Stimulated activated CD4-positive, alpha-beta T cell treated with anti-CD3 and anti-CD28 coated beads, Interleukin-15, amount 100 ng/mL, for 48 hours (primary cell): ENCODE measurements at regions not wholly inside any gene's neighbourhood (a gene's known extent, or its start where the extent isn't known, plus 50 kb on each side); places are given as distances from the start of the nearest gene placed in this dataset.

Experiments
- DNase-seq, 2 donors: peaks; one replicate each; pipeline ENCODE4 v3.0.0-alpha.2; 2020; ENCODE audit warnings: low read depth in 2 of 2

- DNase-seq, result no peak
Observed at GRCh38 chr7:159263430-159263829, 118.8 kb upstream of the VIPR2 start.

- no peak for DNase-seq
Observed at GRCh38 chr7:159253657-159254056, 109.0 kb upstream of the VIPR2 start.

DNA sequence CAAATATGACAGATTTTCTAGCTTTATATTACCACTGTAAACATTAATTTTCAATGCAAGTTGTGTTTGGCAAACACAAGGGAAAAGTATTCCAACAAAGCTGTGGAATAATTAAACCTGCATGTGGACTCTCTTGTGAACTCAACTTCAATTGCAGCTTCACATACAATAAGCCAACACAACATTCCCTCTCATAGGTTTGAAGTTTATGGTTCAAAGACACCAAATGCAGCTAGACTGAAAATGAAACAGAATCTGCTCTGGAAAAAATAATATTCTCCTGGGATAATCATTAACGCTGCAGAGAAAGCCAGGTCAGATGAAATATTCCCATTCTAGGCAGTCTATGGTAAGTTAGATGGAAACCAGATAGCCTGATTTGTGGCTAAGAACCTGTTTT lies 105.8 kb upstream of the VIPR2 start:
- no peak for DNase-seq

DNA sequence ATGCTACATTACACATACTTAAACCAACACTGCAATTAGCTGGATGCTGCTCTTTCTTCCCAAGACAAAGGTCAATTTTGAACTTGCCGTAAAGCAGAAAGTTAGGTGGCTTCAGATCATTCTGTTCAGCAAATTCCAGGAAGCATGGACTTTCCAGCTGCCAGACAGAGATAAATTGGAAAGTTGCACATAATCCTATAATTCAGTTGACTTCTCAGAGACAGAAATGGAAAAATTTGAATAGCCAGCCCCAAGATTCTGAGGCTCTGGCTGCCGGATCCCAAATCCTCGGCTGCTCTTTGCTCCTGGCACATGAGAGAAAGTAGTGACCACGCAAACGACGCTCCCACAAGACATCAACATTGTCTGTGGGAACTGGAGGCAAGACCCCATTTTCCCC lies 105.0 kb upstream of the VIPR2 start:
- no peak for DNase-seq

DNA sequence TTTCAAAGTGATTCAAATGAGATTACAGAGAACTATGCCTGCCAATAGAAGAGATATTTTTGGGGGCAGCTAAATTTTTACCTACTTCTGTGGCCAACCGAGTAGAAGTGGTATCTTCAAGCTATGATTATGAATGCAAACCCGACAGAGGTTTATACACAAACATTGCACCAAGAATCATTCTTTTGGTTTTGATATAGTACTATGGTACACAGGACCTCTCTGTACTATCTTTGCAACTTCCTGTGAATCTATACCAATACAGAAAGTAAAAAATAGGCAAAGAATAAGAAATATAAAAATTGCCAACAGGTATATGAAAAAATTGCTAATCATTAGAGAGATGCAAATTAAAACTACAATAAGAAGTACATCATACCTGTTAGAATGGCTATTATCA lies 103.2 kb upstream of the VIPR2 start:
- no peak for DNase-seq

- no peak for DNase-seq
Observed at GRCh38 chr7:159246702-159247480, 102.2 kb upstream of the VIPR2 start.

GRCh38 chr7:159240962-159241361 lies 96.3 kb upstream of the VIPR2 start:
- no peak for DNase-seq

- no peak for DNase-seq
Observed at GRCh38 chr7:159239028-159239427, 94.4 kb upstream of the VIPR2 start.

GRCh38 chr7:159238541-159238940 lies 93.9 kb upstream of the VIPR2 start:
- DNase-seq, result no peak

DNA sequence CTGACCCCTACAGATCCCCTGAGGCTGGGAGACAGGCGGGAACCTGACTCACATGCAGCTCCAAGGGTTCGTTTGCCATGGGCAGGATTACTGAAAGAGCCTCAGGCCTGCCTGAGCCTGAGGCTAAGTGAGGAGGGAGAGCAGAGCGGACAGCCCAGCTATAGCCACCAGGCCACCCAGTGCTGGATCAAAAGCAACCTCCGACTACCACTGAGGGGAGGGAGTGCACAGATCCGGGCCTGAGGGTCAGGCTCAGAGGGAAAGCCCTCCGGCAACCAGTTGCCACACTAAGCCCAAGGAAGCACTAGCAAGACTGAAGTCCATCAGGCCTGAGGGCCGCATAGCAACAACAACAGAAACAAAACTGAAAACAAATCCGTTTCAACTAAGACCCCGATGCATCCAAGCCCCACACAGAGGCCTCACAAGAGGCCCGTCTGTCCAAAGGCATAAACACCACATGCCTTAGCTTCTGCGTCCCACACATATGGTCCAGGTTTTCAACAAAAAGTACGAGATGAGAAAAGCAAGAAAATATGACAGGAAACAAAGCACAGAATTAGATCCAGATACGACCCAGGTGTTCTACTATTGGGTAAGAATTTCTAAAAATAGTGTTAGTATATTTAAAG lies 92.5 kb upstream of the VIPR2 start:
- DNase-seq, result no peak

GRCh38 chr7:159231017-159231416 lies 86.3 kb upstream of the VIPR2 start:
- DNase-seq, result no peak

DNA sequence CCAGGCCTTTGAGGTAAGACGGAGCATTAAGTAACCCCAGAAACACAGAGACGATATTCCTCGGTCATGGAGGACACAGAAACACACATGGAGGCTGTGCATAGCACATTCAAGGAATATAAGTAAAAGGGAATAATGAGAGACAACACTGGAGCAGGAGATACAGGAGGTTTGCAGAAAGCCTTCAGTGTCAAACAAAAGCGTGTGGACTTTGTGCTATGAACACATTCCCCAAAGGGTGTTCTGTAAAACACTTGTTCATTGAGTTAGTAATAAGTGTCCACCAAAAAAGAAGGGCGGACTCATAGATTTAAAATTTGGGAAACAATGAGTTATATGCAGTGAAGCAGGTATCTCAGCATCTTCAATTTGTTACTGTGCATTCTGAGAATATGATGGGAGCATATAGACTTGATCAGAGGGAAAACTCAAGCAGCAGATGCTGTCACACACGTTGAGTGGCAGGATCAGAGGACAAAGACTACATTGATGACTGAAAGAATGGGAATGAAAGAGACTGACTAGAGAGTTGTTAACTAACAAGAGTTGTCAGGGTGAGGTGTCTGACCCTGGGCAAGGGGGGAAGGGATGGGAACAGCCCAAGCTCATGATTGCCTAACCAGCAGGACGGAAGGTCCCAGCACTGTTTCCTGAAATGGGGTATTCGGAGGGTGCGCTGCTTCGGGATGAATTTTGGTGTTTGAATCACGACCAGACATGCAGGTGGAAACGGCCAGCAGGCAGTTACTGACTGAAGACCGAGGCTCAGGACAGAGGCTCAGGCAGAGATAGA lies 85.2 kb upstream of the VIPR2 start:
- no peak for DNase-seq

DNA sequence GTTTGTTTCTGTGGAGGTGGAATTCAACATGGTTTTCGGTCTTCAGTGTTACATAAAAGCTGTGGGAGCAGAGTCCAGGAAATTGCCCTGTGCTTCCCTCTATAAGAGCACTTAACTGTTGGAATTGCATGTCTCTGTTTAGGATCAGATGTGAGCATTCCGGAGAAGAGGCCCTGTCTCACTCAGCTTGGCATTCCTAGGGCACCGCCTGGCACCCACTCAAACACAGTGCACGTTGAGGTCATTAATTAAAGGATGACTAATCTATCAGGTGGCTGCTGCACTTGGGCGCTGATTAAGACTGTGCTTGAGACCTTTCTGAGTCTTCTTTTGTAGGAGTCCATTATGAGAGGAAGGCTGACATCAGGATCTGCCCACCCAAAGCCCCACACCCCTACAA lies 82.8 kb upstream of the VIPR2 start:
- DNase-seq, result no peak

DNA sequence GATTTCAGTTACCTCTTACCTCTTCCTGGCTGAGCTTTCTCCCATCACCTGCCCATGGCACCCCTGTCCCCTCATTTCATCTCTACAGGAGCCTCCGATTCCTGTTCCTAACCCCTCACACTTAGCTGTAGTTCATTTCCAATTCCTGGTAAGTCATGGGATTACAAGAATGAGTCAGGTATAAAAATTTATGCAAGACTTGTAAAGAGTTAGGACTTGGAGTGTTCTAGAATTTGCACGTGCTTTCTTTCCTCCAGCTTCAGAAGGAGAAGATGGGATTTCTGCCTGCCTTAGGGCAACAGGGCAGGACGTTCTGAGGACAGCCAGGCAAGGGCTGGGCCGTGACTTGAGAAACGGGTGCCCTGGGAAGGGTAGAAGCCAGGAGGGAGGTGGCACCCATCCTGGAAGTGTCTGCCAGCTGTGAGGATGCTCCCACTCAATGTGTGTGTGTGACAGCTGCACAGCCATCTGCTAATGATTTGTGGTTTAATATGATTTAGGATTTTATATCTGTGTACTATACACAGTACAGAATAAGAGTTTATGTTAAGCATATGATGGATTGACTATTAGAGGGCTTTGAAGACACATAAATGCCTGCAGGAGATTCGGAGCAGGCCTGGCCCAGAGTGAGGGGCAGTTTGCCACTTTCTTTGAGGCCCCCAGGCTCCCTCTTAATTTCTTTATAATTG lies 81.5 kb upstream of the VIPR2 start:
- no peak for DNase-seq

- no peak for DNase-seq
Observed at GRCh38 chr7:159218607-159219006, 73.9 kb upstream of the VIPR2 start.

DNA sequence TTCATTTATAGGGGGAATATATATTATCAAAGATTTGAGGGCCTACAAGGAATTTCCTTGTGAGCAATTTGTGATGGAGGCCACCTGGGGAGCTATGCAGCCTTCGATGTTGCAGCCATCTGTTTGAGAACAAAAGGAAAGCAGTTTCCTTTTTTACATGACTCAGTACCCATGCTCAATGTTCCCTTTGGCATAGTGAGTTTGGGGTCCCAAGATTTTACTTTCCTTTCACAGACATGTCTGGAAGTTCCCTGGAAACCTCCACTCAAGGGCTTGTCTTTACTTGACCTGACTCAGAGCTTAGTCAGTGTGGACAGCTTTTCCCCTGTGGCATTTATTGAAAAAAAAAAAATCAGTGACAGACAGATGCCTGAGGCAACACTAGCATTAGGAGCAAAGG lies 73.5 kb upstream of the VIPR2 start:
- DNase-seq, result no peak

DNA sequence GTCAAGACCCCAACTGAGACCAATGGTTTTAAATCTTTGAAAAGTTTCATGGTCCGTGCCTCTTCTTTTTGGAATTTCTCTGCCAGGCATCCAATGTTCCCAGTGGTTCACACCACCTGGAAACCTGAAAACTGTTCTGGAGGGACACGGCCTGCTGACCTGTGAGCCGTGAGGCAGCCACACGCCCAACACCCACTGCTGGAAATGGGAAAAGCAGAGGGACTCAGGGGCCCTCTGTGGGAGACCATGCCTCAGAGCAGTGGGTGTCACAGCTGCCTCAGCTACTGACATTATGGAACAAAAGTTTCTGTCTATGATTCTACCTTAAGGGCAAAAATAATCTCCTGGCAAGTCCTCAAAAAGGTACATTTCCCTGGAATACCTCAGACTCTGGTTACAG lies 70.4 kb upstream of the VIPR2 start:
- no peak for DNase-seq

- DNase-seq, result no peak
Observed at GRCh38 chr7:159213253-159213652, 68.6 kb upstream of the VIPR2 start.

- DNase-seq, result no peak
Observed at GRCh38 chr7:159212226-159212625, 67.6 kb upstream of the VIPR2 start.

- no peak for DNase-seq
Observed at GRCh38 chr7:159211540-159212182, 67.0 kb upstream of the VIPR2 start.

DNA sequence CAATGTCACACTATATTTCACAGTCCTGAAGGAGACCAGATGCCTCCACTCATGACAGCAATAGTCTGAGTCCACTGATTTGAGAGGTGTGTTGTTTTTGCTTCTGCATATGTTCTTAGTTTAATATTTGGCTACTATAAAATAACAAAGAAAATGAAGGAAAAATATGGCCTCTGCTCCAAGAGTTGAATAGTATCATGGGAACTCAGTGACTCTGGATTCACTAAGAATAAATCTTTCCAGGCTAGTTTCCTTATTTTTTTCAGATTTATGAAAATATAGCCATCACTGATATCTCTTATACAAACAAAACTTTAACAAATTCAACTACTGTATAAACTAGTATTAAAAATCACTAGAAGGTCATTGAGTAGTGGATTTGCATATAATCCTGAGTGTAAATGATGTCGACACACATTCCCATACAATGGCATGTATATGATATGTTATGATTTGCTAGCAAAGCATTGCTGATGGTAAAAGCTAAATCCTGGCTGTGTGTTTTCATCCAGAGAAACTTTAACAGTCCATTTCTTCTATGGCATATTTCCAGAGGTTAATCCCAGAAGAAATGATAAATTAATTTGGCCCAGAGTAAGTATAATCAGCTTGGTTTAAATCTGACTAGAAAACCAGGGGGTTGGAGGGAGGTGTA lies 66.0 kb upstream of the VIPR2 start:
- no peak for DNase-seq
